ENCODE measurements at regions not wholly inside any gene's neighbourhood (a gene's known extent, or its start where the extent isn't known, plus 50 kb on each side); places are given as distances from the start of the nearest gene placed in this dataset.
"Not testable (repeated sequence)": the region's sequence is repeated elsewhere in the genome, so short reads cannot be mapped to it uniquely, and the experiment has no call there.

DNA sequence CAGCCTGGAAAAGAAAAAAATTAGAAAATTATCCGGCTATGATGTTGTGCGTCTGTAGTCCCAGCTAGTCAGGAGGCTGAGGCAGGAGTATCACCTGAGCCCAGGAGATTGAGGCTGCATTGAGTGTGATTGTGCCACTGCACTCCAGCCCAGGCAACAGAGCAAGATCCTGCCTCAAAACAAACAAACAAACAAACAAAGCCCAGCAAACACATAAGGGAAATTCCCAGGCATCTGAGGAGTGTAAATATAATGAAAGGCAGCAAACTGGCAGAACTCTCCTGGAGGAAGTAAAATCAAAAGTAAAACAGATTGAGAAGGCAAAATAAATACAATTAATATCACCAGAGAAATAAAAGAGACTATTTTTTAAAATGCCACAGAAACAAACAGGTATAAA lies 84.5 kb upstream of the ITGB1 start:
- Mint-ChIP-seq H3K27me3 (no peaks in the 10 kb centered on the region), H3K4me1 (ENCODE audit: low read depth) (no peaks in the 10 kb centered on the region), H3K36me3 (ENCODE audit: low read depth) (no peaks in the 10 kb centered on the region), H3K27ac (no peak overlapping the region), H3K9me3 (no peaks in the 10 kb centered on the region), H3K4me3 (no peak overlapping the region)

DNA sequence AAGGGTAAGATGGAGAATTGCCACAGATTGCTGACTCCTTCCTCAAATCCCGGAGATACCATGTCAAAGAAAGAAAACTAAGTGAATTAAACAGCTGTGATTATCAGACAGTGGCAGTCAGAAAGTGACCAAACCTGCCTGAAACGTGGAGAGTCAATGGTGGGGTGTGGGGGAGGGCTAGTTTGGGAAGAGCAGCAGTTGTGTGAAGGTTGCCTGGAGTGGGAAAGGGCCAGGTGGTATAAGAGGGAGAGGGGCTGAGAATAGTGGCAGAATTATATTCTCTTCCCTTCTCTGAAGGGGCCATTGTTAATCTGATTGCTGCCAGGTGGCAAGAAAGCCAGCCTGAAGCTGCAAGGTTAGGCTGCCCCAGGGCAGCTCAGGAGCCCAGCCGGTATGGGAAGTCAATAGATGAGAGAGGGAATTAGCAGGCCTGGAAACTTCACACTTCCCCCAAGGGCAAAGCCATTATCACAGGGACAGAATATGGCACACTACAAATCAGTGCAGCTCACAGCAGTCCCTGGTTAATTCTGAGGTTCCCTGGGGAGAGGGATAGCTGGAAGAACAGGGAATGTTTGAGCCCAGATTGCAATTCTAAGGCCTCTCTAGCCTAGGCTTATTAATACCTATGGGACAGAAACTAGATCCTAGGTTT lies 83.9 kb upstream of the ITGB1 start:
- no peaks in the 10 kb centered on the region for H3K9me3 Mint-ChIP-seq
- H3K27ac Mint-ChIP-seq, result no peak overlapping the region
- H3K4me1 Mint-ChIP-seq (ENCODE audit: low read depth), result no peaks in the 10 kb centered on the region
- no peaks in the 10 kb centered on the region for H3K27me3 Mint-ChIP-seq
- no peaks in the 10 kb centered on the region for H3K36me3 Mint-ChIP-seq (ENCODE audit: low read depth)
- no peak overlapping the region for H3K4me3 Mint-ChIP-seq

DNA sequence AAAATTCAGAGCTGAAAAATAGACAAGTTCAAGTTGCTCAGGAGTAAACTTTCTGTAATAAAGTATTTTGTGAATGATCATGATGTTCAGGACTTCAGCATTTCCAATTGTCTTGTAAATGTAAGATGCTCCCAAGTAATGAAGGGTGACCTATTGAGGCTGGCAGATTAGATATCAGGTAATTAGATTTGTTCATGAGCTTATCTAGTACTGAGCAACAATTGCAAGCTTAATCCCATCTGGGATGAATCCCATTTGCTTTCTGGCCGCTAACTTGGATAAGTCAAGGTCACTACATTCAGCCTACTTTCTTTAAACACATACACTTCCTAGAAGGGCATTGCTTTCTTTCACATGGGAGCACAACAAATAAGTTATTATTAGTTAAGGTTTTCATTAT lies 82.4 kb upstream of the ITGB1 start:
- Mint-ChIP-seq H3K36me3 (ENCODE audit: low read depth) (no peaks in the 10 kb centered on the region), H3K9me3 (no peaks in the 10 kb centered on the region), H3K27me3 (no peaks in the 10 kb centered on the region), H3K4me3 (no peak overlapping the region), H3K4me1 (ENCODE audit: low read depth) (no peaks in the 10 kb centered on the region), H3K27ac (no peak overlapping the region)

DNA sequence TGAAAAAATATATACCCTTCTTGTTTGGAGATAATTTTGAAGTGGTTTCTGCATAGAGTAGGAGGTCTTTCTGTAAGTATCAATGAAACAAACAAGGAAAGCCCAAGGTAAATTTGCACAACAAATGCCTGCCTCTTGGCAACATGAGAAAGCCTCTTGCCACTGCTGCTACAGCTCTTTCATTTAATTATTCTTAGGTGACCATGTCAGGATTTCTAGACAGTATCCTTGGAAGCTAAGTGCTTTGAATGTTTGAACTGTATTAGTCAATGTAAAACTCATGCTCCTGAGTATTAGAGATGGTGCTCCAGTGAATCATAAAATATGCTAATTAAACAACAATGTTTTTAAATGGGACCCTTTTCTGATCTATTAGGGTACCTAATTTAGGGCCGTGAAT lies 81.2 kb upstream of the ITGB1 start:
- Mint-ChIP-seq H3K36me3 (ENCODE audit: low read depth) (no peaks in the 10 kb centered on the region), H3K9me3 (no peaks in the 10 kb centered on the region), H3K27me3 (no peaks in the 10 kb centered on the region), H3K4me1 (ENCODE audit: low read depth) (no peaks in the 10 kb centered on the region), H3K4me3 (no peak overlapping the region), H3K27ac (no peak overlapping the region)

DNA sequence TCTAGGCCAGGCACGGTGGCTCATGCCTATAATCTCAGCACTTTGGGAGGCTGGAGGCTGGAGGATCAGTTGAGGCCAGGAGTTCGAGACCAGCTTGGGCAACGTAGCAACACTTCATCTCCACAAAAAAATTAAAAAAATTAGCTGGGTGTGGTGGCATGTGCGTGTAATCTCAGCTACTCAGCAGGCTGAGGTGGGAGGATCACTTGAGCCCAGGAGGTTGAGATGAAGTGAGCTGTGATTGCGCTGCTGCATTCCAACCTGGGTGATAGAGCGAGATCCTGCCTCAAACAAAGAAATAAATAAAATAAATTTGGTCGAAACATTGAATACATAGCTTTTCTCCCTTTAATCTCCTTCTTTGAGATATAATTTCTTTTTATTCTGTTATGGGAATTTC lies 80.6 kb upstream of the ITGB1 start:
- H3K27me3 Mint-ChIP-seq, result no peaks in the 10 kb centered on the region
- no peaks in the 10 kb centered on the region for H3K4me1 Mint-ChIP-seq (ENCODE audit: low read depth)
- no peaks in the 10 kb centered on the region for H3K9me3 Mint-ChIP-seq
- no peak overlapping the region for H3K27ac Mint-ChIP-seq
- H3K36me3 Mint-ChIP-seq (ENCODE audit: low read depth), result no peaks in the 10 kb centered on the region
- no peak overlapping the region for H3K4me3 Mint-ChIP-seq

DNA sequence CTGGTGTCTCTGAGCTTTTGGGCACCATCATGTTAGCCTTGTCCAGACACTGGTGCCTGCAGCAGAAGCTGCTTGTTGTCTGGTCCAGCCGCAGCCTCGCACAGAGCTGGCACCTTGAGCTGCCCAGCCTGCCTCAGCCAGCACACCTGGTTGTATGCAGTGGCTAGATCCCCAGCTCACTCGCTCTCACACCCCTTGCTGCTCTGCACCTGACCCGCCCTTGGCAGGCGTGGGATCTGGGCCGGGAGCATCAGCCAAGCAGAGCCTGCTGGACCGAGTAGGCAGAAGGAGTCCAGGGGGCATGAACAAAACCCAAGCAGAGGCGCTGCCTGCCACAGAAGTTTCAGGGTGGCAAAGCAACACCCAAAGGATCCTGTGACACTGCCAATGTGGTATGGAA lies 79.7 kb upstream of the ITGB1 start:
- H3K9me3 Mint-ChIP-seq, result no peaks in the 10 kb centered on the region
- no peaks in the 10 kb centered on the region for H3K4me1 Mint-ChIP-seq (ENCODE audit: low read depth)
- H3K27ac Mint-ChIP-seq, result no peak overlapping the region
- H3K4me3 Mint-ChIP-seq, result no peak overlapping the region
- no peaks in the 10 kb centered on the region for H3K27me3 Mint-ChIP-seq
- no peaks in the 10 kb centered on the region for H3K36me3 Mint-ChIP-seq (ENCODE audit: low read depth)

DNA sequence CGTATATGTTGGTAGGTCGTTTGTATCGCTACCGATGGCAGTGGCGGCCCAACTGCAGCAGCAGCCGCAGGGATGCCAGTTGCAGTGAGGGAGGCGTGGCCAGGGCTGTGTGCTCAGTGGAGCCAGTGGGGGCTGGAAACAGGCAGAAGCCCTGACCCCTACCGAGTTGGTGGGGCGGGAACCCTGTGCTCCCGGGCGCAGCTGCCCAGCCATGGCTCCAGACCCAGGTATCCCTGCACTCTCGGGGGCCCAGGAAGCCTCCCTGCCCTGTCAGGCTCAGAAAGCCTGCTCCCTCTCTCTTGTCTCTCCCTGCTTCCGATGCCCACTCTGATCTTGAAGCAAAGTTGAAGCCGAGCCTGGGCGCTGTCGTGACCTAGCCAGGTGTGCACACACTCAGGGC lies 78.6 kb upstream of the ITGB1 start:
- Mint-ChIP-seq H3K9me3 (no peaks in the 10 kb centered on the region), H3K27me3 (no peaks in the 10 kb centered on the region), H3K4me1 (ENCODE audit: low read depth) (no peaks in the 10 kb centered on the region), H3K27ac (no peak overlapping the region), H3K4me3 (no peak overlapping the region), H3K36me3 (ENCODE audit: low read depth) (no peaks in the 10 kb centered on the region)

DNA sequence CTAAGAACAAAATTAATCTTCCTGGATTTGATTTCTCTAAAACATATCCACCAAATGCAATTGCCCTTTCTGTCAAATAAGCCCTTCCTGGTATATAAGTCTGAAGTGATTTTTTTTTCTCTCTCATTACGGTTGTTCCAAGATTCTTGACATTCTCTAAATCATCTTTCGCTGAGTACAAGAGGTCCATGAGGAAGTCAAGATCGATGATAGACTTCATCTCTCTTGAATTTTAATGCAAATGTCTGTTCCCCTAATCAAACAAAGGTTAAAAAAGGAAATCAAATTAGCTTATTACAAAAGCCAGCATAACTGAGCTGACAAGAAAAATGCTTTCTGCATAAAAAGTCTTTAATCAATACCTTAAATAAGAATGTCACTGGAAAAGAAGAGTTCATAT lies 77.4 kb upstream of the ITGB1 start:
- Mint-ChIP-seq H3K36me3 (ENCODE audit: low read depth) (no peaks in the 10 kb centered on the region), H3K27ac (no peak overlapping the region), H3K9me3 (no peaks in the 10 kb centered on the region), H3K27me3 (no peaks in the 10 kb centered on the region), H3K4me3 (no peak overlapping the region), H3K4me1 (ENCODE audit: low read depth) (no peaks in the 10 kb centered on the region)

DNA sequence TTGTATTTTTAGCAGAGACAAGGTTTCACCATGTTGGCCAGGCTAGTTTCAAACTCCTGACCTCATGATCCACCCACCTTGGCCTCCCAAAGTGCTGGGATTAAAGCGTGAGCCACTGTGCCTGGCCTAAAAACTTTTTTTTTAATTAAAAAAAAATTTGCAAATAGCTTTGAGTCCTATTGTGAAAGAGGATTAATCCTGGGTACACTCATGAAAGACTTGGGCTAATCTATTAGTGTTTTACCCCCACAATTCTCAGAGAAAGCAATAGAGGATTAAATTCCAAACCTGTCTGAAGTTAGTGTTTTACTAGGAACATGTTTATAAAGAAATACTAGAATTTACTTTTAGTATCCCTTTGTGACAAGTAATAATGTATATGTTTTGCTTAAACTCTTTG lies 76.9 kb upstream of the ITGB1 start:
- Mint-ChIP-seq H3K4me1 (ENCODE audit: low read depth) (no peaks in the 10 kb centered on the region), H3K4me3 (no peak overlapping the region), H3K27ac (no peak overlapping the region), H3K9me3 (no peaks in the 10 kb centered on the region), H3K27me3 (no peaks in the 10 kb centered on the region), H3K36me3 (ENCODE audit: low read depth) (no peaks in the 10 kb centered on the region)

DNA sequence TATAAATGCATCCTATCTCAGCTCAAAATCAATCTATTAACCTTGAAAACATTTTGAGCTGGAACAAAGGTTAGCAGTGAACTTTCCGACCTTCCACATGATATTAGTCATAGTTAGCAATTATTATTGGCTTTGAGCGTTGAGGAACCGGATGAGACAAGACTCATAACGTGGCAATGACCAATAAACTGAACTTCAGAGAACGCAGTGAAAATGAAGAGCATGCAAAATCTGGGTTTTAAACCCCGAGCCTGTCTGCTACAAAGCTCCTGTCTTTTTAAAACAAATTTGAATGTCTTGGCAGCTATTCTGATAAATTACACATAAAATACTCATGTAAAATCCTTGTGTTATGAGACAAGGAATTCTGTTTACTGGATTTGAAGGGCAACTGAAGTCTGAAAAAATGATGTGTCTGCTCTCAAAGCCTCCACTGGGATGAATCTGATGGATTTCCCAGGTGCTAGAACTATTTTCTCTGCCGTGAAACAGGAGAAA lies 74.7 kb upstream of the ITGB1 start:
- Mint-ChIP-seq H3K4me3 (no peak overlapping the region), H3K27me3 (no peaks in the 10 kb centered on the region), H3K9me3 (no peaks in the 10 kb centered on the region), H3K27ac (no peak overlapping the region), H3K4me1 (ENCODE audit: low read depth) (peaks cover 21% of the 10 kb centered on the region), H3K36me3 (ENCODE audit: low read depth) (no peaks in the 10 kb centered on the region)

DNA sequence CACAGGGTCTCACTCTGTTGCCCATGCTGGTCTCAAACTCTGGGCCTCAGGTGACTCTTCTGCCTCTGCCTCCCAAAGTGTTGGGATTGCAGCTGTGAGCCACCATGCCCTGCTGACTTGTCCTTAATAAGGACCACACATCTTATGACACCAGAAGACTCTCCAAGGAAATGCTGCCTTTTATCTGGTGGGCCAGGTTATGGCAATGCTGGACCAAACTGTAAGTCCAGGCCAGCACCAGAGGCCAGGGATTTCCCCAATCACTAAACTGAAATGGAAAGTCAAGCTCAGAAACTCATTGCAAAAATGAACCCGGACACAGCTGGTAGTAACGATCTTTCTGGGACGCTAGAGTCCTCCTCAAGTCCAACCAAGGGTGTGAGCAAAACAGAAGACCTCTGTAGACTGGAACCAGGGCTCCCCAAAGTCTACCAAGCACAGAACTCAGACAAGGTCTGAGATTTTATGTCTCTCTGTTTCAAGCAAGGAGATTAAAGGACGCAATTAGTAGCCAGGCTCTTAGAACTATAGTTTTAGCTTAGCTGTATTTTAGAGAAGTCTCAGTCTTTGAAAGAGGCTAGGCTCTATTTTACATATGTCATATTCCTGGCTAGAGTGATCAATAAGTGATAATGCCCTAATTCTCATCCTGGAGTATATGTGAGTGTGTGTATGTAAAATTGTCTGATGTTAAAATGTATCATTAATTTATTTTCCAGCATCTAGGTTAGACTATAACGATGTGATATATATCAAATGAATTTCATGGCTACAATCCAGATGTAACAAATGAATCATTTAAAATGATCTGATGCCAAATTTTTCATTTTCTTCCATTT lies 74.0 kb upstream of the ITGB1 start:
- Mint-ChIP-seq H3K9me3 (no peaks in the 10 kb centered on the region), H3K4me3 (no peak overlapping the region), H3K36me3 (ENCODE audit: low read depth) (no peaks in the 10 kb centered on the region), H3K27me3 (no peaks in the 10 kb centered on the region), H3K4me1 (ENCODE audit: low read depth) (peaks cover 27% of the 10 kb centered on the region), H3K27ac (no peak overlapping the region)

DNA sequence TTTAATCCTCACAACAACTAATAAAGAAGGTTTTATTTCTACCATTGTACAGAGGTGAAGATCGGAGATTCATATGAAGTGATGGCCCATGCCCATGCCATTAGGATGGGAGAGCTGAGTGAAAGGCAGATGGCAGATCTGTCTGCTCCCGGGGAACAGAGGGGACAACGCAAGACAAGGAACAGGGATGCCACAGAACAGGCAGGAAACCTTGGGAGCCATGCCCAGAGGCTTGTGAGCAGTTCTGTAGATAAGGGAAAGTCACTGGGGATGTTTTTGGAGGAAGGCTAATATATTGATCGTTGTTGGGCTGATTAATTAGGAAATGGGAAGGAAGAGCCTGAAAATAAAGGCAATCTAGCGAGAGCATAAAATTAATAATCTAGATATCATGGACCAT lies 73.1 kb upstream of the ITGB1 start:
- no peaks in the 10 kb centered on the region for H3K27me3 Mint-ChIP-seq
- no peaks in the 10 kb centered on the region for H3K36me3 Mint-ChIP-seq (ENCODE audit: low read depth)
- no peak overlapping the region for H3K27ac Mint-ChIP-seq
- no peaks in the 10 kb centered on the region for H3K9me3 Mint-ChIP-seq
- no peak overlapping the region for H3K4me3 Mint-ChIP-seq
- peaks cover 36% of the 10 kb centered on the region for H3K4me1 Mint-ChIP-seq (ENCODE audit: low read depth)

DNA sequence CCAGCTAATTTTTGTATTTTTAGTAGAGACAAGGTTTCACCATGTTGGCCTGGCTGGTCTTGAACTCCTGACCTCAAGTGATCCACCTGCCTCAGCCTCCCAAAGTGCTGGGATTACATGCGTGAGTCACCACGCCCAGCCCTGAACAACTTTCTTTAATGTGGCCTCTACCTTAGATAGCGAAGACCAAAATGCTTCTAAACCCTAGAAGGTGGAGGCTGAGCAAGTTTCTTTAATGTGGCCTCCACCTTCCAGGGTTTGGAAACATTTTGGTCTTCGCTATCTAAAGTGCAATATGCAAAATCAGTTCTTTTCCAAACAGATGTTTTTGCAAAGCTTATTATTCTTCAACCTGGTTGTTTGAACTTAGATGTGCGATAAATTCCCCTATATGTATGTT lies 70.5 kb upstream of the ITGB1 start:
- peaks cover 46% of the 10 kb centered on the region for H3K4me1 Mint-ChIP-seq (ENCODE audit: low read depth)
- not testable (repeated sequence) for H3K27ac Mint-ChIP-seq; H3K27me3 Mint-ChIP-seq; H3K9me3 Mint-ChIP-seq; H3K4me3 Mint-ChIP-seq; H3K36me3 Mint-ChIP-seq (ENCODE audit: low read depth)

DNA sequence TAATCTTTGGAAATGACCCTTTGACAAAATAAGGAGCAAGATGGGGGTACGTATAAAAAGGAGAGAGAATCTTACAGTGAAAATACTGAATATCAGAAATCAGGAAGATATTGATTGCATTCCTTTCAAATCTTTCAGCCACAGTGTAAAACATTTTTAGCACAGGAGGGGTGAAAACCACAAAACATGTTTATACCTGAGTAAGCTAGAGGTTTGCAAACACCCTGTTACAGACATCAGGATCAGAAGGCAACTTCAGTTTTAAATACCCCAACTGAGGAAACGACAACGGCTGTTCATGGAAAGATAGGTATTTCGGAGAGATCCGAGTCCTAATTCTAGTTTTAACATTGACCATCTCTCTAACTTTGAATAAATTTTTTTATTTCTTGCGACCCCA lies 69.1 kb upstream of the ITGB1 start:
- Mint-ChIP-seq H3K27me3 (no peaks in the 10 kb centered on the region), H3K27ac (no peak overlapping the region), H3K9me3 (no peaks in the 10 kb centered on the region), H3K36me3 (ENCODE audit: low read depth) (no peaks in the 10 kb centered on the region), H3K4me3 (no peak overlapping the region), H3K4me1 (ENCODE audit: low read depth) (peaks cover 46% of the 10 kb centered on the region)

DNA sequence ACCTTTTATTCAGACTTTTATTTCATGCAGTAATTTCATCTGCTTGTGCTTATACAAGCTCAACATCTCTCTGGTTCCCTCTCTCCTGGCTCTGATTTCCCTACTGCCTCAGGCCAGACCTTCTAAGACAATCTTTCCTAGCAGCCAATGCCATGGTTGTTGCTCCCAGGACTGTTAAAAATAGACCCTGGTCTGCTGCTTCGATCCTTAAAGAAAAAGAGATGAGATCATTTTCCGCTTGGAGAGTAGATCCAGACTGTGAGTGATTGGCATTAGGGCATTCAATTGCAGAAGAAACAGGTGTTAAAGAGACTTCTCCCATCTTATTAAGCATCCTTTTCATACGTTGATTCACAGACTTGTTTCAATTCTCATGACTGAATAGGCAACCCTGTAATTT lies 68.4 kb upstream of the ITGB1 start:
- Mint-ChIP-seq H3K4me1 (ENCODE audit: low read depth) (peaks cover 46% of the 10 kb centered on the region), H3K27me3 (no peaks in the 10 kb centered on the region), H3K27ac (no peak overlapping the region), H3K36me3 (ENCODE audit: low read depth) (no peaks in the 10 kb centered on the region), H3K4me3 (no peak overlapping the region), H3K9me3 (no peaks in the 10 kb centered on the region)

DNA sequence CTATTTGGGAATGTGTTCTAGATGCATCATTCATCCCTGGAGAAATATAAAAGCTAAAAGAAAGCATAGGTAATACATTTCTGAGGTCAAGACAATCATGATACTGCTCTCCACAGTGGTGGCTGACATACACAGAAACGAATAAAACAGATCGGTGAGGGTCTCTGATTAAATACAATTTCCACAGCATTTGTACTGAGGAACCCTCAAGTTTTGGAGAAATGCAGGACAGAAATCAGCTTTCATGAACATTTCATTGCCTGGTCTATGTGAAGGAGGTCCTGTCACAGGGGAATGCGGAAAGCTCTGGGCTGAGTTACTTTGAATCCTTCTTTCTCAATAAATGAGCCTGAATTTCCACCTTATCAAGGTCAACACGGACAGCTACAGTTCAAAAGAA lies 67.9 kb upstream of the ITGB1 start:
- Mint-ChIP-seq H3K27ac (no peak overlapping the region), H3K27me3 (no peaks in the 10 kb centered on the region), H3K4me3 (no peak overlapping the region), H3K9me3 (no peaks in the 10 kb centered on the region), H3K36me3 (ENCODE audit: low read depth) (no peaks in the 10 kb centered on the region), H3K4me1 (ENCODE audit: low read depth) (peaks cover 46% of the 10 kb centered on the region)

Data from stimulated activated naive CD8-positive, alpha-beta T cell treated with anti-CD3 and anti-CD28 coated beads, Interleukin-15, Interleukin-2, amounts not matched to agents 100 ng/mL and 50 ng/mL, for 24 hours (primary cell).